ENCODE measurements at regions not wholly inside any gene's neighbourhood (a gene's known extent, or its start where the extent isn't known, plus 50 kb on each side); places are given as distances from the start of the nearest gene placed in this dataset.

GRCh38 chr3:166783206-166783605 lies 596.9 kb downstream of the ZBBX start:
- DNase-seq (ENCODE audit: low spot score), result no peak
- no peak for TF ChIP-seq CTCF (conservative IDR thresholded peaks at IDR 0.05; ENCODE audit: low read depth)
- H3K27ac ChIP-seq, result no peak overlapping the region
- ChIA-PET POLR2A (ENCODE audit: low non-redundant PET) (no interaction called here), CTCF (interaction anchor here (0.7 kb wide), 1 partner anchor 10 kb away, joined by 3 read pairs; no protein-coding TSS in a partner anchor)

DNA sequence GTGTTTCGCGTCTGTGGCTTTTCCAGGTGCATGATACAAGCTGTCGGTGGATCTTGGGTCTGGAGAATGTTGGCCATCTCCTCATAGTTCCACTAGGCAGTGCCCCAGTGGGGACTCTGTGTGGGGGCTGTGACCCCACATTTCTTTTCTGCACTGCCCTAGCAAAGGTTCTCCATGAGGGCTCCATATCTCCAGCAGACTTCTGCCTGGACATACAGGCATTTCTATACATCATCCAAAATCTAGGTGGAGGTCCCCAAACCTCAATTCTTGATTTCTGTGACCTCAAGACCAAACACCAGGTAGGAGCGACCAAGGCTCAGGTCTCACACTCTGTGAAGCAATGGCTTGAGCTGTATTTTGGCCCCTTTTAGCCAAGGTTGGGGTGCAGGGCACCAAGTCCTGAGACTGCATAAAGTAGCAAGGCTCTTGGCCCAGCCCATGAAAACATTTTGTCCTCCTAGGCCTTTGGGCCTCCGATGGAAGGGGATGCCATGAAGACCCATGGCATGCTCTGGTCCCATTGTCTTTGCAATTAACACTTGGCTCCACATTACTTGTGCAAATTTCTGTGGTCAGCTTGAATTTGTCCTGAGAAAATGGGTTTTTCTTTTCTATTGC lies 615.3 kb downstream of the ZBBX start:
- ChIA-PET POLR2A (ENCODE audit: low non-redundant PET) (no interaction called here), CTCF (interaction anchor here (0.6 kb wide), 1 partner anchor 95 kb away, joined by 4 read pairs; no protein-coding TSS in a partner anchor)
- H3K27ac ChIP-seq, result no peak overlapping the region
- no peak for DNase-seq (ENCODE audit: low spot score)
- no peak for TF ChIP-seq CTCF (conservative IDR thresholded peaks at IDR 0.05; ENCODE audit: low read depth)

GRCh38 chr3:166759736-166760513 lies 620.2 kb downstream of the ZBBX start:
- POLR2A ChIA-PET (ENCODE audit: low non-redundant PET), result no interaction called here

GRCh38 chr3:166752214-166752613 lies 627.9 kb downstream of the ZBBX start:
- DNase-seq (ENCODE audit: low spot score), result no peak
- ChIA-PET POLR2A (ENCODE audit: low non-redundant PET) (no interaction called here), CTCF (no interaction called here)
- H3K27ac ChIP-seq, result no peak overlapping the region
- TF ChIP-seq CTCF (conservative IDR thresholded peaks at IDR 0.05; ENCODE audit: low read depth), result no peak

More at GRCh38 chr3:166759736-166760513, 620.2 kb downstream of the ZBBX start:
- TF ChIP-seq CTCF (conservative IDR thresholded peaks at IDR 0.05; ENCODE audit: low read depth), result no peak
- no peak overlapping the region for H3K27ac ChIP-seq
- no peak for DNase-seq (ENCODE audit: low spot score)
- CTCF ChIA-PET, result no interaction called here

- ChIA-PET CTCF (interaction anchor here (0.6 kb wide), 1 partner anchor 636 kb away, joined by 3 read pairs; no protein-coding TSS in a partner anchor), POLR2A (ENCODE audit: low non-redundant PET) (no interaction called here)
- TF ChIP-seq CTCF (conservative IDR thresholded peaks at IDR 0.05; ENCODE audit: low read depth), result no peak
- H3K27ac ChIP-seq, result no peak overlapping the region
- no peak for DNase-seq (ENCODE audit: low spot score)
Observed at GRCh38 chr3:166743481-166744134, 636.5 kb downstream of the ZBBX start.

DNA sequence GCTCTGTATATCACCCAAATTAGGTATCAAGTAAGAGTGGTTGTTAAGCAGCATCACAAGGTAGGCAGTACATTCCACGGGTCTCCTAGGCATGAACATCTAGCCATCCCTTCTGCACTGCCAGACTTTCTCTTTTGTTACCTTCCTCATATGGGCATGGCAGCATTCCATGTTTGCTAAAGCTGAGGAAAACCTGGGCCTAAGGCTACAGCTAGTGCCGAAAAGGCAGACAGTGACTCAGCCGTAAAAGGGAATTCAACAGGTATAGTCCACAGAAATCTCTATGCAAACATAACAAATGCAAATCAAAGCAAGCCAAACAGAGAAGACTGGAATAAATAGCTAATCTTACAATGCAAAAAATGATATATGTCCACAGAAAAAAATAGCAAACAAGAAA lies 645.4 kb downstream of the ZBBX start:
- H3K27ac ChIP-seq, result no peak overlapping the region
- no peak for DNase-seq (ENCODE audit: low spot score)
- no peak for TF ChIP-seq CTCF (conservative IDR thresholded peaks at IDR 0.05; ENCODE audit: low read depth)
- CTCF ChIA-PET, result no interaction called here
- POLR2A ChIA-PET (ENCODE audit: low non-redundant PET), result no interaction called here

Data from RWPE1 (cell line).